Stimulated activated CD4-positive, alpha-beta T cell treated with anti-CD3 and anti-CD28 coated beads, Interleukin-12 subunit alpha, Interleukin-12 subunit beta, amount 100 ng/mL, for 4 hours (primary cell): ENCODE measurements at regions not wholly inside any gene's neighbourhood (a gene's known extent, or its start where the extent isn't known, plus 50 kb on each side); places are given as distances from the start of the nearest gene placed in this dataset.

ENCODE experiments used
- DNase-seq: peaks from one replicate; pipeline ENCODE4 v3.0.0-alpha.2; 2020

GRCh38 chr19:29376855-29377354, 148.9 kb upstream of the VSTM2B start:
- no peak for DNase-seq

GRCh38 chr19:29378126-29378525, 147.7 kb upstream of the VSTM2B start:
- no peak for DNase-seq

- DNase-seq, result no peak
Measured at GRCh38 chr19:29378543-29379080, 147.2 kb upstream of the VSTM2B start.

- DNase-seq, result no peak
Measured at GRCh38 chr19:29379257-29380021, 146.4 kb upstream of the VSTM2B start.

- DNase-seq, result no peak
Measured at GRCh38 chr19:29380581-29380980, 145.2 kb upstream of the VSTM2B start.

GRCh38 chr19:29381353-29382203, 144.2 kb upstream of the VSTM2B start:
- DNase-seq, result no peak

GRCh38 chr19:29383696-29384095, 142.1 kb upstream of the VSTM2B start:
- no peak for DNase-seq

- no peak for DNase-seq
Measured at GRCh38 chr19:29384656-29385055, 141.1 kb upstream of the VSTM2B start.

GRCh38 chr19:29385191-29385795, 140.5 kb upstream of the VSTM2B start:
- no peak for DNase-seq

- DNase-seq, result no peak
Measured at GRCh38 chr19:29386970-29387369, 138.8 kb upstream of the VSTM2B start.

GRCh38 chr19:29387586-29387985, 138.2 kb upstream of the VSTM2B start:
- DNase-seq, result no peak

GRCh38 chr19:29389495-29389894, 136.3 kb upstream of the VSTM2B start:
- no peak for DNase-seq

GRCh38 chr19:29390742-29391141, 135.1 kb upstream of the VSTM2B start:
- no peak for DNase-seq

GRCh38 chr19:29393915-29394460, 131.8 kb upstream of the VSTM2B start:
- no peak for DNase-seq

- DNase-seq, result no peak
Measured at GRCh38 chr19:29395111-29395733, 130.6 kb upstream of the VSTM2B start.

GRCh38 chr19:29395734-29396414, 129.9 kb upstream of the VSTM2B start:
- no peak for DNase-seq

GRCh38 chr19:29396925-29397324, 128.9 kb upstream of the VSTM2B start:
- DNase-seq, result no peak

- DNase-seq, result no peak
Measured at GRCh38 chr19:29397748-29398147, 128.0 kb upstream of the VSTM2B start.

- no peak for DNase-seq
Measured at GRCh38 chr19:29399804-29400203, 126.0 kb upstream of the VSTM2B start.

GRCh38 chr19:29400917-29401711, 124.7 kb upstream of the VSTM2B start:
- DNase-seq, result no peak
